ENCODE measurements at regions not wholly inside any gene's neighbourhood (a gene's known extent, or its start where the extent isn't known, plus 50 kb on each side); places are given as distances from the start of the nearest gene placed in this dataset.

- no peaks in the 10 kb centered on the region for H3K36me3 ChIP-seq (replicated peaks in 1 of 2; ENCODE audit: control insufficient read depth in 1 of 2, insufficient read depth in 2 of 2, low read length in 1 of 2)
Observed at GRCh38 chr19:30319876-30320275, 52.3 kb upstream of the ZNF536 start.

GRCh38 chr19:30320466-30320865, 51.7 kb upstream of the ZNF536 start:
- no peak for DNase-seq
- Histone ChIP-seq H3K36me3 (replicated peaks in 1 of 2; ENCODE audit: control insufficient read depth in 1 of 2, insufficient read depth in 2 of 2, low read length in 1 of 2) (no peaks in the 10 kb centered on the region), H3K4me1 (ENCODE audit: control insufficient read depth in 1 of 2, insufficient read depth in 2 of 2, low read depth in 1 of 2, low read length in 1 of 2) (peaks cover 0 to 4% of the 10 kb centered on the region in 2 experiments; a peak in 1 of 4 replicates), H3K9ac (no peak overlapping the region), H3K79me2 (ENCODE audit: insufficient read depth) (no peaks in the 10 kb centered on the region), H3K27ac (ENCODE audit: low read depth in 2 of 2, low read length in 1 of 2) (no peak overlapping the region), H3K27me3 (ENCODE audit: insufficient read depth) (no peaks in the 10 kb centered on the region), H3K4me2 (no peak overlapping the region), H3K4me3 (ENCODE audit: low read depth in 2 of 2, low read length in 1 of 2) (no peak overlapping the region), H2AFZ (ENCODE audit: low read depth) (no peak overlapping the region), H3K9me3 (no peaks in the 10 kb centered on the region), H4K20me1 (ENCODE audit: insufficient read depth) (no peaks in the 10 kb centered on the region), H3F3A (replicated peaks; ENCODE audit: insufficient read depth) (no peaks in the 10 kb centered on the region), H3K9me2 (no peaks in the 10 kb centered on the region)
- WGBS (ENCODE audit: low lambda C conversion rate), result 42% methylated on average over 15 of the region's 15 CpGs
- CTCF ChIA-PET, result interaction anchor here (1.4 kb wide), 1 partner anchor 35 kb away, joined by 3 read pairs; no protein-coding TSS in a partner anchor
- POLR2A ChIA-PET, result no interaction called here
- no peak for TF ChIP-seq TEAD4 (IDR thresholded peaks at IDR 0.05; ENCODE audit: borderline replicate concordance, insufficient read depth)
- no peak for TF ChIP-seq IRF3 (IDR thresholded peaks at IDR 0.05; ENCODE audit: low read depth, low read length)
- no peak for TF ChIP-seq TCF12 (IDR thresholded peaks at IDR 0.05)
- no peak for TF ChIP-seq RXRA (IDR thresholded peaks at IDR 0.05; ENCODE audit: borderline replicate concordance, low read depth)
- no peak for TF ChIP-seq TAF1 (IDR thresholded peaks at IDR 0.05; ENCODE audit: borderline replicate concordance, low read depth, low read length)
- no peak for TF ChIP-seq JUND (IDR thresholded peaks at IDR 0.05)
- no peak for TF ChIP-seq FOSL2 (IDR thresholded peaks at IDR 0.05; ENCODE audit: borderline replicate concordance, low read depth)
- TF ChIP-seq POLR2AphosphoS5 (IDR thresholded peaks at IDR 0.05; ENCODE audit: low read depth, low read length), result no peak
- TF ChIP-seq FOXJ3 (CRISPR knock-in tag; IDR thresholded peaks at IDR 0.05), result no peak
- no peak for TF ChIP-seq MEF2A (IDR thresholded peaks at IDR 0.05; ENCODE audit: borderline replicate concordance, low read depth)
- no peak for TF ChIP-seq SMC3 (IDR thresholded peaks at IDR 0.05; ENCODE audit: low read depth, low read length)
- TF ChIP-seq GATA2 (CRISPR knock-in tag; IDR thresholded peaks at IDR 0.05), result no peak

More at GRCh38 chr19:30319876-30320275, 52.3 kb upstream of the ZNF536 start:
- CTCF ChIA-PET, result interaction anchor here (1.4 kb wide), 1 partner anchor 35 kb away, joined by 3 read pairs; no protein-coding TSS in a partner anchor
- Histone ChIP-seq H2AFZ (ENCODE audit: low read depth) (no peak overlapping the region), H3K4me3 (ENCODE audit: low read depth in 2 of 2, low read length in 1 of 2) (no peak overlapping the region), H3K79me2 (ENCODE audit: insufficient read depth) (no peaks in the 10 kb centered on the region), H3K9me3 (no peaks in the 10 kb centered on the region), H3K27ac (ENCODE audit: low read depth in 2 of 2, low read length in 1 of 2) (no peak overlapping the region), H3K27me3 (ENCODE audit: insufficient read depth) (no peaks in the 10 kb centered on the region), H3K9ac (no peak overlapping the region), H3K4me1 (ENCODE audit: control insufficient read depth in 1 of 2, insufficient read depth in 2 of 2, low read depth in 1 of 2, low read length in 1 of 2) (no peaks in the 10 kb centered on the region; a peak in 1 of 4 replicates), H4K20me1 (ENCODE audit: insufficient read depth) (no peaks in the 10 kb centered on the region), H3K4me2 (no peak overlapping the region), H3F3A (replicated peaks; ENCODE audit: insufficient read depth) (no peaks in the 10 kb centered on the region), H3K9me2 (no peaks in the 10 kb centered on the region)
- no peak for DNase-seq
- POLR2A ChIA-PET, result no interaction called here
- no peak for TF ChIP-seq FOSL2 (IDR thresholded peaks at IDR 0.05; ENCODE audit: borderline replicate concordance, low read depth)
- TF ChIP-seq MEF2A (IDR thresholded peaks at IDR 0.05; ENCODE audit: borderline replicate concordance, low read depth), result no peak
- TF ChIP-seq POLR2AphosphoS5 (IDR thresholded peaks at IDR 0.05; ENCODE audit: low read depth, low read length), result no peak
- TF ChIP-seq EZH2phosphoT487 (IDR thresholded peaks at IDR 0.05; ENCODE audit: borderline replicate concordance, low read depth), result no peak
- TF ChIP-seq MXI1 (IDR thresholded peaks at IDR 0.05; ENCODE audit: low read depth, low read length), result no peak
- no peak for TF ChIP-seq JUND (IDR thresholded peaks at IDR 0.05)
- no peak for TF ChIP-seq CTCF (IDR thresholded peaks at IDR 0.05)
- no peak for TF ChIP-seq RAD21 (IDR thresholded peaks at IDR 0.05; ENCODE audit: low read length)
- no peak for TF ChIP-seq TAF1 (IDR thresholded peaks at IDR 0.05; ENCODE audit: borderline replicate concordance, low read depth, low read length)
- TF ChIP-seq USF2 (IDR thresholded peaks at IDR 0.05; ENCODE audit: borderline replicate concordance, low read depth, low read length), result no peak
- TF ChIP-seq FOXM1 (IDR thresholded peaks at IDR 0.05; ENCODE audit: low read depth), result no peak
- TF ChIP-seq YY1 (IDR thresholded peaks at IDR 0.05; ENCODE audit: low read depth), result no peak
- TF ChIP-seq, protein P1, sequence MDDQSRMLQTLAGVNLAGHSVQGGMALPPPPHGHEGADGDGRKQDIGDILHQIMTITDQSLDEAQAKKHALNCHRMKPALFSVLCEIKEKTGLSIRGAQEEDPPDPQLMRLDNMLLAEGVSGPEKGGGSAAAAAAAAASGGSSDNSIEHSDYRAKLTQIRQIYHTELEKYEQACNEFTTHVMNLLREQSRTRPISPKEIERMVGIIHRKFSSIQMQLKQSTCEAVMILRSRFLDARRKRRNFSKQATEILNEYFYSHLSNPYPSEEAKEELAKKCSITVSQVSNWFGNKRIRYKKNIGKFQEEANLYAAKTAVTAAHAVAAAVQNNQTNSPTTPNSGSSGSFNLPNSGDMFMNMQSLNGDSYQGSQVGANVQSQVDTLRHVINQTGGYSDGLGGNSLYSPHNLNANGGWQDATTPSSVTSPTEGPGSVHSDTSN (IDR thresholded peaks at IDR 0.05), result no peak
- no peak for TF ChIP-seq GABPA (IDR thresholded peaks at IDR 0.05; ENCODE audit: low read depth)
- no peak for TF ChIP-seq SMC3 (IDR thresholded peaks at IDR 0.05; ENCODE audit: low read depth, low read length)
- TF ChIP-seq GATA2 (CRISPR knock-in tag; IDR thresholded peaks at IDR 0.05), result no peak

All from SK-N-SH (cell line).